HepG2 (cell line): ENCODE measurements at regions not wholly inside any gene's neighbourhood (a gene's known extent, or its start where the extent isn't known, plus 50 kb on each side); places are given as distances from the start of the nearest gene placed in this dataset.
"Not testable (repeated sequence)": the region's sequence is repeated elsewhere in the genome, so short reads cannot be mapped to it uniquely, and the experiment has no call there.

Experiments
- ATAC-seq: fragments of 200-7000 bp; cut with Tn5 transposase; 3 replicates; pipeline ENCODE4 v1.9.1; 2020; ENCODE audit warnings: mild to moderate bottlenecking, moderate library complexity
- BruUV-seq: library from RNA; stranded (reverse); fragments of 400-500 nt; replicated peaks from 2 replicates; lab custom pipeline; 2021; lab: Mats Ljungman, UMichigan
- CTCF ChIA-PET: fragments of 300-600 bp; formaldehyde crosslinking; extraction: SDS; loops from one replicate; lab custom pipeline; 2021; ENCODE audit warnings: low total read pairs, inconsistent platforms, low intra/inter-chr PET ratio; lab: Yijun Ruan, JAX
- POLR2A ChIA-PET: fragments of 350-600 bp; sonication (Branson Sonifier 250); formaldehyde crosslinking; loops from one replicate; lab custom pipeline; 2020; ENCODE audit warnings: antibody characterized with exemption, inconsistent platforms; lab: Yijun Ruan, JAX
- DNase-seq: peaks from one replicate; pipeline ENCODE4 v3.0.0-alpha.2; 2015; ENCODE audit warnings: low spot score
- FAIRE-seq: peaks from 3 replicates; lab custom pipeline; 2011; peaks lifted over from hg19 to GRCh38; lab: Jason Lieb, UNC
- H2AFZ ChIP-seq: one replicate; pipeline ENCODE4 v1.6.1; 2011; ENCODE audit warnings: low read length, inconsistent platforms
- H3K27ac ChIP-seq: fragments of 300-600 bp; 3 replicates; pipeline ENCODE4 v1.8.0; 2011; ENCODE audit warnings: mixed run types, mild to moderate bottlenecking, mixed read lengths, low read length, inconsistent platforms; ENCODE audit not compliant: insufficient read depth; ENCODE audit errors: extremely low read length
- H3K27me3 ChIP-seq, 2 experiments: fragments of 200-600 bp in 1 of 2; 2 replicates in 1 of 2; 3 replicates in 1 of 2; pipeline versions ENCODE4 v1.6.0 to v1.8.0; 2011; ENCODE audit warnings: low read length in 2 of 2, mild to moderate bottlenecking in 2 of 2, moderate library complexity in 2 of 2, inconsistent platforms in 1 of 2; ENCODE audit not compliant: insufficient read depth in 2 of 2, control insufficient read depth in 1 of 2
- H3K36me3 ChIP-seq, 2 experiments: fragments of 200-600 bp in 1 of 2; replicated peaks in 1 of 2; 2 replicates in 1 of 2; 3 replicates in 1 of 2; pipeline versions ENCODE4 v1.5.1 to v1.8.0; 2011; ENCODE audit warnings: low read length in 2 of 2, inconsistent platforms in 1 of 2; ENCODE audit not compliant: insufficient read depth in 2 of 2, control insufficient read depth in 1 of 2
- H3K4me1 ChIP-seq: 2 replicates; pipeline ENCODE4 v1.5.1; 2012; ENCODE audit warnings: low read length, inconsistent platforms; ENCODE audit not compliant: insufficient read depth
- H3K4me2 ChIP-seq: 2 replicates; pipeline ENCODE4 v1.6.0; 2011; ENCODE audit warnings: low read depth, low read length, inconsistent platforms
- H3K4me3 ChIP-seq, 3 experiments: fragments of 200-600 bp in 1 of 3; sonication (generic), shearing (Covaris generic) in 1 of 3; replicated peaks in 1 of 3; 2 replicates each; pipeline ENCODE4 v1.5.1; 2011 to 2016; ENCODE audit warnings: low read length in 3 of 3, inconsistent platforms in 2 of 3, low read depth in 2 of 3, mild to moderate bottlenecking in 2 of 3, control low read depth in 1 of 3, mixed read lengths in 1 of 3; ENCODE audit not compliant: insufficient read depth in 1 of 3
- H3K79me2 ChIP-seq: one replicate; pipeline ENCODE4 v1.6.1; 2011; ENCODE audit warnings: low read length, inconsistent platforms; ENCODE audit not compliant: insufficient read depth
- H3K9ac ChIP-seq: 2 replicates; pipeline ENCODE4 v1.6.0; 2011; ENCODE audit warnings: mild to moderate bottlenecking, low read depth, low read length, inconsistent platforms; ENCODE audit not compliant: insufficient read depth
- H3K9me3 ChIP-seq: 2 replicates; pipeline ENCODE4 v1.5.1; 2012; ENCODE audit warnings: mild to moderate bottlenecking, low read length
- H4K20me1 ChIP-seq: 2 replicates; pipeline ENCODE4 v1.6.0; 2011; ENCODE audit warnings: inconsistent platforms, mild to moderate bottlenecking, low read length, moderate library complexity; ENCODE audit not compliant: insufficient read depth
- AKAP8 ChIP-seq: sonication (generic); formaldehyde crosslinking; IDR thresholded peaks from 2 replicates; pipeline ENCODE4 v1.5.1; 2020; ENCODE audit warnings: mild to moderate bottlenecking, missing genetic modification reagents
- ATF7 ChIP-seq, 2 experiments: fragments of 450-650 bp in 1 of 2; sonication (generic) in 1 of 2; formaldehyde crosslinking in 1 of 2; IDR thresholded peaks; 2 replicates each; pipeline versions ENCODE4 v1.4.0 to v1.6.1; 2016 to 2020; ENCODE audit warnings: antibody characterized with exemption in 1 of 2, mild to moderate bottlenecking in 1 of 2, missing genetic modification reagents in 1 of 2
- CAMTA2 ChIP-seq: sonication (generic); formaldehyde crosslinking; IDR thresholded peaks from 2 replicates; pipeline ENCODE4 v1.4.0; 2020; ENCODE audit warnings: mild to moderate bottlenecking, missing genetic modification reagents, borderline replicate concordance
- CREB1 ChIP-seq, 2 experiments: fragments of 450-650 bp in 1 of 2; IDR thresholded peaks; 2 replicates each; pipeline ENCODE4 v1.6.1; 2016 to 2017; ENCODE audit warnings: control low read depth in 1 of 2, mild to moderate bottlenecking in 1 of 2, missing compliant biosample characterization in 1 of 2, missing genetic modification characterization in 1 of 2
- NBN ChIP-seq: fragments of 450-650 bp; conservative IDR thresholded peaks from 2 replicates; pipeline ENCODE4 v1.6.1; 2017
- NFAT5 ChIP-seq: sonication (generic); formaldehyde crosslinking; IDR thresholded peaks from 2 replicates; pipeline ENCODE4 v1.4.0; 2020; ENCODE audit warnings: missing genetic modification reagents
- WGBS: methylation state at CpG from one replicate; pipeline ENCODE4 v1.1.6; 2017; ENCODE audit warnings: low lambda C conversion rate; 5-methylcytosine and 5-hydroxymethylcytosine counted together
- in situ Hi-C: cut with HindIII; loops from 2 replicates; pipeline ENCODE4 v1.10.0; 2017; ENCODE audit warnings: low pct_unique_long_range_greater_than_20kb; ENCODE audit not compliant: extremely low pct_ligation_motif_present
- intact Hi-C: fragments of 100-400 bp; cut with micrococcal nuclease; formaldehyde crosslinking; loops from one replicate; pipeline ENCODE4 v1.10.0; 2022; ENCODE audit not compliant: unreplicated experiment

DNA sequence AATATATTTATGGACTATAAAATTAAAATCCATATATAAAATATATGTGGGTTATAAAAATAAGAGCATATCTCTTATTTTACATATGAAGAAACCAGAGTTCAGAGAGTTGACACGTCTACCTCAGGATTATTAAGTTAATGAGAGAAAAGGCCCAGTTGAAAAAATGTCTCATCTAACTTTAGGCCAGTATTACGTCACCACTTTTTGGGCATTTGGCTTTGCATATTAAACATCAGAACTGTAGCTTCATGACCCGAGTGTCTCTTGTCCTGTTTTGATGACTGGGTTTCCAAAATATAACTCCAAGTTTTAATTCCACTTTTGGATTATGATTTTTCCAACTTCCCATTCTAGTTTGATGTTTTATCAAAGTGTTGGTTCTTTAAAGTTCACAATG lies 1026.1 kb downstream of the SLC6A15 start:
- Histone ChIP-seq H3K36me3 (no peaks in the 10 kb centered on the region), H3K4me2 (no peak overlapping the region), H3K4me1 (no peaks in the 10 kb centered on the region), H3K27ac (no peak overlapping the region), H3K27me3 (no peaks in the 10 kb centered on the region), H3K9me3 (no peaks in the 10 kb centered on the region), H3K4me3 (no peak overlapping the region), H4K20me1 (no peaks in the 10 kb centered on the region), H3K9ac (no peak overlapping the region), H2AFZ (no peak overlapping the region), H3K79me2 (no peaks in the 10 kb centered on the region)
- no TSS peak for BruUV-seq
- in situ Hi-C loops: no loop called here
- ChIA-PET POLR2A (no interaction called here), CTCF (no interaction called here)
- intact Hi-C loops: no loop called here
- no peak for ATAC-seq
- TF ChIP-seq CAMTA2 (no peak), ATF7 (IDR thresholded peaks at IDR 0.05) (peak; percentile 77), ATF7 (CRISPR knock-in tag; IDR thresholded peaks at IDR 0.05) (no peak), AKAP8 (no peak), NBN (no peak), CREB1 (IDR thresholded peaks at IDR 0.05) (peak; percentile 79), CREB1 (CRISPR knock-in tag; IDR thresholded peaks at IDR 0.05) (no peak), NFAT5 (CRISPR knock-in tag) (no peak)
- FAIRE-seq: no peak
- DNase-seq: no peak
- 3% methylated on average over 3 of the region's 3 CpGs for WGBS

- in situ Hi-C loops, H3K9me3 ChIP-seq, H3K4me3 ChIP-seq, POLR2A ChIA-PET, H3K4me2 ChIP-seq, H3K4me1 ChIP-seq, CTCF ChIA-PET, H3K9ac ChIP-seq, H3K27ac ChIP-seq, H3K36me3 ChIP-seq, FAIRE-seq, ATAC-seq, intact Hi-C loops, H3K27me3 ChIP-seq, H2AFZ ChIP-seq, DNase-seq, BruUV-seq, H3K79me2 ChIP-seq, H4K20me1 ChIP-seq: not testable (repeated sequence)
- 67% methylated on average over 14 of the region's 20 CpGs for whole genome bisulfite sequencing
Measured at GRCh38 chr12:83870921-83871599, 1041.5 kb downstream of the SLC6A15 start.
